ENCODE measurements at regions not wholly inside any gene's neighbourhood (a gene's known extent, or its start where the extent isn't known, plus 50 kb on each side); places are given as distances from the start of the nearest gene placed in this dataset.

DNA sequence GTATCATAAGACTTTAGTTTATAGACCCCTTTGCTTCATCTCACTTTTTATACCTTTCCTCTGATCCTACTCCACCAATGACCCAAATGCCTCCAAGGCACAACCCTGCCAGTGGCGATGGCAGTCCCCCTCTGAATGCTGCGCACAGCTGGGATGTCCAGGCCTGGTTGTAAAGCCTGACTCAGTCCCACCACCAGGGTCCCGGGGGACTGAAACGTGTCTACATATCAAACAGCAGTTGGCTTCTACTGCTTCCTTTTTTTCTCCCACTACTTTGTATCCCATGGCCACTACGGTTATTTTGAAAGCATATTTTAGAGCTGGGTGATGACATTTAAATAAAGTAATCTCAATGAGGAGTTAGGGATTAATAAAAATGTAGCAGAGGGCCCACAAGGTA is 329.8 kb upstream of the PSMD7 start:
- TF ChIP-seq, protein P1, sequence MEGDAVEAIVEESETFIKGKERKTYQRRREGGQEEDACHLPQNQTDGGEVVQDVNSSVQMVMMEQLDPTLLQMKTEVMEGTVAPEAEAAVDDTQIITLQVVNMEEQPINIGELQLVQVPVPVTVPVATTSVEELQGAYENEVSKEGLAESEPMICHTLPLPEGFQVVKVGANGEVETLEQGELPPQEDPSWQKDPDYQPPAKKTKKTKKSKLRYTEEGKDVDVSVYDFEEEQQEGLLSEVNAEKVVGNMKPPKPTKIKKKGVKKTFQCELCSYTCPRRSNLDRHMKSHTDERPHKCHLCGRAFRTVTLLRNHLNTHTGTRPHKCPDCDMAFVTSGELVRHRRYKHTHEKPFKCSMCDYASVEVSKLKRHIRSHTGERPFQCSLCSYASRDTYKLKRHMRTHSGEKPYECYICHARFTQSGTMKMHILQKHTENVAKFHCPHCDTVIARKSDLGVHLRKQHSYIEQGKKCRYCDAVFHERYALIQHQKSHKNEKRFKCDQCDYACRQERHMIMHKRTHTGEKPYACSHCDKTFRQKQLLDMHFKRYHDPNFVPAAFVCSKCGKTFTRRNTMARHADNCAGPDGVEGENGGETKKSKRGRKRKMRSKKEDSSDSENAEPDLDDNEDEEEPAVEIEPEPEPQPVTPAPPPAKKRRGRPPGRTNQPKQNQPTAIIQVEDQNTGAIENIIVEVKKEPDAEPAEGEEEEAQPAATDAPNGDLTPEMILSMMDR (IDR thresholded peaks at IDR 0.05) = no peak
- no peak for TF ChIP-seq POLR2AphosphoS5 (IDR thresholded peaks at IDR 0.05)
